Fibroblast of lung (primary cell): ENCODE measurements at regions not wholly inside any gene's neighbourhood (a gene's known extent, or its start where the extent isn't known, plus 50 kb on each side); places are given as distances from the start of the nearest gene placed in this dataset.

Experiments
- DNase-seq, 2 donors: peaks; one replicate each; pipeline versions ENCODE4 v3.0.0 to v3.0.0-alpha.2; 2010; ENCODE audit warnings: low read depth in 2 of 2
- H2AFZ ChIP-seq: 2 replicates; pipeline ENCODE4 v1.5.1; 2012; ENCODE audit warnings: low read length, control low read depth, inconsistent platforms
- H3K27ac ChIP-seq: 2 replicates; pipeline ENCODE4 v1.5.1; 2011; ENCODE audit warnings: low read length, control low read depth; ENCODE audit not compliant: insufficient read depth
- H3K27me3 ChIP-seq: 2 replicates; pipeline ENCODE4 v1.5.1; 2011; ENCODE audit warnings: mild to moderate bottlenecking, low read length; ENCODE audit not compliant: control insufficient read depth, insufficient read depth
- H3K36me3 ChIP-seq: 2 replicates; pipeline ENCODE4 v1.5.1; 2011; ENCODE audit warnings: low read length; ENCODE audit not compliant: control insufficient read depth, insufficient read depth
- H3K4me1 ChIP-seq: 2 replicates; pipeline ENCODE4 v1.5.1; 2011; ENCODE audit warnings: low read length; ENCODE audit not compliant: control insufficient read depth, insufficient read depth; ENCODE audit errors: extremely low read depth
- H3K4me2 ChIP-seq: 2 replicates; pipeline ENCODE4 v1.5.1; 2011; ENCODE audit warnings: low read length, control low read depth; ENCODE audit not compliant: insufficient read depth; ENCODE audit errors: extremely low read depth
- H3K4me3 ChIP-seq, 4 experiments: fragments of 200-600 bp in 1 of 4; sonication (generic) in 1 of 4; replicated peaks in 1 of 4; 2 replicates each; pipeline ENCODE4 v1.5.1; 2011 to 2016; ENCODE audit warnings: low read length in 4 of 4, low read depth in 3 of 4, mild to moderate bottlenecking in 3 of 4, control low read depth in 2 of 4, inconsistent platforms in 1 of 4, mixed read lengths in 1 of 4; ENCODE audit not compliant: insufficient read depth in 1 of 4; ENCODE audit errors: control extremely low read depth in 1 of 4
- H3K79me2 ChIP-seq: 2 replicates; pipeline ENCODE4 v1.5.1; 2012; ENCODE audit warnings: mild to moderate bottlenecking, low read length, inconsistent platforms; ENCODE audit not compliant: control insufficient read depth, insufficient read depth
- H3K9ac ChIP-seq: 2 replicates; pipeline ENCODE4 v1.5.1; 2011; ENCODE audit warnings: mild to moderate bottlenecking, low read length, control low read depth; ENCODE audit not compliant: insufficient read depth
- H3K9me3 ChIP-seq: 2 replicates; pipeline ENCODE4 v1.5.1; 2012; ENCODE audit warnings: low read depth, low read length; ENCODE audit not compliant: control insufficient read depth, insufficient read depth
- H4K20me1 ChIP-seq: 2 replicates; pipeline ENCODE4 v1.5.1; 2011; ENCODE audit warnings: low read length; ENCODE audit not compliant: control insufficient read depth, insufficient read depth; ENCODE audit errors: extremely low read depth
- EZH2 ChIP-seq: IDR thresholded peaks from 2 replicates; pipeline ENCODE4 v1.5.1; 2012; ENCODE audit warnings: low read length, control low read depth, mild to moderate bottlenecking; ENCODE audit errors: missing control alignments
- TF ChIP-seq, protein P1 (sequence below), 2 donors: IDR thresholded peaks in 1 of 2; conservative IDR thresholded peaks in 1 of 2; 1 replicate in 1 of 2; 2 replicates in 1 of 2; pipeline ENCODE4 v1.5.1; 2011 to 2012; ENCODE audit warnings: low read length in 2 of 2, control low read depth in 1 of 2, inconsistent platforms in 1 of 2, low read depth in 1 of 2, mild to moderate bottlenecking in 1 of 2

DNA sequence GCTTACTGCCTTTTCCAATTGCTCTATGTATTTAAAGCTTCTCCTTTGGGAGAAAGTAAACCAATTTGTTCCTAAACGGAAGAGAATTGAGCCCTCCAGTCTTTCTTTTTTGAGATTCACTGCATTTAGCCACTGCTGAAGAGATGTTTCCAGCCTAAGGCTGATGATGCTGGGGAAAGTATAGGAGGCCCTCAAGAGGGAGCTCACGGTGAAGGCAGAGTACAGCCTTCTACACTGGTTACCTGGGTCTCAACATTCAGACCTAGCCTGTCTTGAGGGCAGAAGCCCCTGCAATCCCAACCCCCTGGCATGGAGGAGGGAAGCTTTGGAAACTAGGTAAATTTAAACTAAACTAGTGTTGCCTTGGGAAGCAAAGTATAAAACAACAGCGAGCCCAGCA lies 316.7 kb upstream of the TPK1 start:
- Histone ChIP-seq H3K27ac (no peak overlapping the region), H3K9me3 (no peaks in the 10 kb centered on the region), H3K36me3 (no peaks in the 10 kb centered on the region), H3K4me1 (no peaks in the 10 kb centered on the region), H2AFZ (no peak overlapping the region), H4K20me1 (no peaks in the 10 kb centered on the region), H3K79me2 (no peaks in the 10 kb centered on the region), H3K27me3 (no peaks in the 10 kb centered on the region), H3K4me2 (no peak overlapping the region), H3K9ac (no peak overlapping the region), H3K4me3 (no peak overlapping the region)
- TF ChIP-seq, protein P1, sequence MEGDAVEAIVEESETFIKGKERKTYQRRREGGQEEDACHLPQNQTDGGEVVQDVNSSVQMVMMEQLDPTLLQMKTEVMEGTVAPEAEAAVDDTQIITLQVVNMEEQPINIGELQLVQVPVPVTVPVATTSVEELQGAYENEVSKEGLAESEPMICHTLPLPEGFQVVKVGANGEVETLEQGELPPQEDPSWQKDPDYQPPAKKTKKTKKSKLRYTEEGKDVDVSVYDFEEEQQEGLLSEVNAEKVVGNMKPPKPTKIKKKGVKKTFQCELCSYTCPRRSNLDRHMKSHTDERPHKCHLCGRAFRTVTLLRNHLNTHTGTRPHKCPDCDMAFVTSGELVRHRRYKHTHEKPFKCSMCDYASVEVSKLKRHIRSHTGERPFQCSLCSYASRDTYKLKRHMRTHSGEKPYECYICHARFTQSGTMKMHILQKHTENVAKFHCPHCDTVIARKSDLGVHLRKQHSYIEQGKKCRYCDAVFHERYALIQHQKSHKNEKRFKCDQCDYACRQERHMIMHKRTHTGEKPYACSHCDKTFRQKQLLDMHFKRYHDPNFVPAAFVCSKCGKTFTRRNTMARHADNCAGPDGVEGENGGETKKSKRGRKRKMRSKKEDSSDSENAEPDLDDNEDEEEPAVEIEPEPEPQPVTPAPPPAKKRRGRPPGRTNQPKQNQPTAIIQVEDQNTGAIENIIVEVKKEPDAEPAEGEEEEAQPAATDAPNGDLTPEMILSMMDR (conservative IDR thresholded peaks at IDR 0.05 in 1 of 2, IDR thresholded peaks at IDR 0.05 in 1 of 2; ENCODE audit: low read depth in 1 of 2, low read length in 2 of 2), result no peak
- DNase-seq, result no peak

DNA sequence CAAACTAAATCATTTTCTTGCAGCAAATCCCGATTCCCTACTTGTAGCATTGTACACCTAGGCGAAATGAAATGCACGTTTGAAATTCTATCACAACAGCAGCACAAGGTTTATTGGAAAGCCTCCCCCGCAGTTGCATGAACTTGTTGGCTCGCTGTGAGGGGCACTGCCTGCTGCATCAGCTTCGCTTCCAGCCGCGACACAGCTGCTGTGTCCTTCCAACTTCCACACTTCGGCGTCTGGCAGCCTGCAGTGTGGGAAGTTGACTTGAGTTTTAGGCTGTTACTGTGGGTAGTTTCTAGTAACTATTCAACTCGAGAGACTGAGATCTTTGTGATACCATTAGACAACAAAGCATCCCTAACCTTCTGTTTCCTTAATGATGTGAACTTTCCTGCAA lies 315.8 kb upstream of the TPK1 start:
- Histone ChIP-seq H3K9ac (no peak overlapping the region), H3K9me3 (no peaks in the 10 kb centered on the region), H3K36me3 (no peaks in the 10 kb centered on the region), H3K4me3 (no peak overlapping the region), H3K27me3 (no peaks in the 10 kb centered on the region), H3K27ac (no peak overlapping the region), H2AFZ (no peak overlapping the region), H4K20me1 (no peaks in the 10 kb centered on the region), H3K79me2 (no peaks in the 10 kb centered on the region), H3K4me1 (no peaks in the 10 kb centered on the region), H3K4me2 (no peak overlapping the region)
- TF ChIP-seq, protein P1 (conservative IDR thresholded peaks at IDR 0.05 in 1 of 2, IDR thresholded peaks at IDR 0.05 in 1 of 2; ENCODE audit: low read depth in 1 of 2, low read length in 2 of 2), result no peak
- TF ChIP-seq EZH2, result no peak
- no peak for DNase-seq

DNA sequence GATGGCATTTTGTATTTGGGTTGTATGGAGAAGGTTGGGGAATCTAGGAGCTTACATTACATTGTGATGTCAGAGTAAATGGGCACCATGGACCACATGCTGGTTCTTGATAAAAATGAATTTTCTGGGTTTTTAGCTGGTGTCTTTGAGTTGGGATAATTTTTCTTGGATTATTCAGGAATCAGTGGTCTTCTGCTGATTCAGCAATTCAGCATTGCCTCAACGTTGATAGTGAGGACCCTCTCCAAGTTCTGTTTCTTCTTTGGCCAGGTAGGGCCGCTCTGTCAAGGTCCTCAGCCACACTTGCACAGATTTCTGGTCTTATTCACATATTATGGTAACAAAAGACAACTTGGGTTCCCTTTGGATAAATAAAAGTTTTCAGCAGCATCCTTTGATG lies 312.0 kb upstream of the TPK1 start:
- no peak for DNase-seq
- Histone ChIP-seq H3K9me3 (no peaks in the 10 kb centered on the region), H2AFZ (no peak overlapping the region), H3K27me3 (no peaks in the 10 kb centered on the region), H3K4me1 (no peaks in the 10 kb centered on the region), H4K20me1 (no peaks in the 10 kb centered on the region), H3K4me3 (no peak overlapping the region), H3K27ac (no peak overlapping the region), H3K4me2 (no peak overlapping the region), H3K9ac (no peak overlapping the region), H3K36me3 (no peaks in the 10 kb centered on the region), H3K79me2 (no peaks in the 10 kb centered on the region)
- TF ChIP-seq EZH2, result no peak
- TF ChIP-seq, protein P1 (conservative IDR thresholded peaks at IDR 0.05 in 1 of 2, IDR thresholded peaks at IDR 0.05 in 1 of 2; ENCODE audit: low read depth in 1 of 2, low read length in 2 of 2), result no peak
